GM21529 (cell line): ENCODE measurements at regions not wholly inside any gene's neighbourhood (a gene's known extent, or its start where the extent isn't known, plus 50 kb on each side); places are given as distances from the start of the nearest gene placed in this dataset.

Source experiments
- ATAC-seq: cut with Tn5 transposase; IDR thresholded peaks from one replicate; pipeline ENCODE4 v1.9.1; 2021; ENCODE audit not compliant: unreplicated experiment

- ATAC-seq: no peak
Observed at GRCh38 chr18:71919211-71919610, 624.9 kb downstream of the CBLN2 start.

DNA sequence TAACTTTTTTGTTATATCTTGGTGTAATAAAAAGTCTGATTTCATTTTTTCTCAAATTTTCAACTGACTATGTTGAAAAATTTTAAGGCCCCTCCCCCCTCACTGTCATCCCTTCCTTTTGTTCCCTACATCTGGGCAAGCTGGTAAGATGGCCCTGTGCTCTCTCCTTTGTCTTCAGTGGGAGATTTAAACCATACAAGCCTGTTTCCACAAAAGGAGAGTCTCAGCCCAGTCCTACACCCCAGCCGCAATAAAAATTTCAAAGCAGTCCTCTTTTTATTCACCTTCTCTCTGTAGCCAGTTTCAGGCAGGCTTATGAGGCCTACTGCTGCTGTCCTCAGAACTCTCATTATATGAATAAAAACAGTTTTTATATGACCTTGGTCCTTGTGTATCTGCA lies 630.5 kb downstream of the CBLN2 start:
- no peak for ATAC-seq

- no peak for ATAC-seq
Observed at GRCh38 chr18:71902482-71902881, 641.7 kb downstream of the CBLN2 start.

GRCh38 chr18:71899707-71900472 lies 644.3 kb downstream of the CBLN2 start:
- no peak for ATAC-seq

- ATAC-seq: no peak
Observed at GRCh38 chr18:71899183-71899582, 645.0 kb downstream of the CBLN2 start.

- no peak for ATAC-seq
Observed at GRCh38 chr18:71887509-71887908, 656.6 kb downstream of the CBLN2 start.

GRCh38 chr18:71878226-71878625 lies 665.9 kb downstream of the CBLN2 start:
- ATAC-seq: no peak

GRCh38 chr18:71873695-71874094 lies 670.4 kb downstream of the CBLN2 start:
- no peak for ATAC-seq

- no peak for ATAC-seq
Observed at GRCh38 chr18:71865888-71866287, 678.3 kb downstream of the CBLN2 start.

DNA sequence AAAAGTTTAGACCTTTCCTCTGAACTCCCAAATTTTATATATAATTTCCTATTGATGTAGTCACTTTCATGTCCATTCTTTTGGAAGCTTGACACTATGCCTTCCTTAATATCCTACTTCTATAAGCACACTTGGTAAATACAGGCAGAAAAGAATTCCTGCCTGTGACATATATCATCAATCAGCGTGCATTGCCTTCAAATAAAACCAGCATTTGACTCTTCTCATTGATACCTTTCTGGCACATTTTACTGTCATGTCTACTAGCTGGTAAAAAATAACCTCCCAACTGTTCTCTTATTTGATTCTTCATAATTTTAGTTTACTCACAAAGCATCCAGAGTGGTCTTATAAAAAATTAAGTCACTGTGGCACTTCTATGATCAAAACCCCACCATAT lies 693.5 kb downstream of the CBLN2 start:
- ATAC-seq: no peak

DNA sequence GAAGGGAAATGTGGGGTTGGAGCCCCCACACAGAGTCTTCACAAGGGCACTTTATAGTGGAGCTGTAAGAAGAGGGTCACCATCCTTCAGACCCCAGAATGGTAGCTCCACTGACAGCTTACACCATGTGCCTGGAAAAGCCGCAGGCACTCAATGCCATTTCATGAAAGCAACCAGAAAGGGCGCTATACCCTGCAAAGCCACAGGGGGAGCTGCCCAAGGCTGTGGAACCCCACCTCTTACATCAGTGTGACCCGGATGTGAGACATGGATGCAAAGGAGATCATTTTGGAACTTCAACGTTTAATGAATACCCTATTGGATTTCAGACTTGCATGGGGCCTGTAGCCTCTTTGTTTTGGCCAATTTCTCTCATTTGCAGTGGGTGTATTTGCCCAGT lies 694.7 kb downstream of the CBLN2 start:
- no peak for ATAC-seq

DNA sequence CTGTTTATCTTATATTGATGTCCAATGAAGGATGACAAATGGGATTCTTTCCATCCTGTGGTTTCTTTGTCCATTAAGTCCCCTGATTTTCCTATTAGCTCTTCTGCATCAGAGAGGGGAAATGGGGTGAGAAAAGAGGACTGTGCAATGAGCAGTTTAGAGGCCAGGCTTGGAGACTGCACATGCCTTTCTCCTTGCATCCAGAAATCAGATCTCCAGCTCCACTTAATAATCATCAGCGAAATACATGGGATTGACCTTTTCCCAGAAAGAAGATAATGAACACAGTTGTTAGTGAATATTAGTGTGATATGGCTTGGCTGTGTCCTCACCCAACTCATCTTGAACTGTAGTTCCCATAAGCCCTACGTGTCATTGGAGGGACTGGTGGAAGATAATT lies 697.4 kb downstream of the CBLN2 start:
- no peak for ATAC-seq

DNA sequence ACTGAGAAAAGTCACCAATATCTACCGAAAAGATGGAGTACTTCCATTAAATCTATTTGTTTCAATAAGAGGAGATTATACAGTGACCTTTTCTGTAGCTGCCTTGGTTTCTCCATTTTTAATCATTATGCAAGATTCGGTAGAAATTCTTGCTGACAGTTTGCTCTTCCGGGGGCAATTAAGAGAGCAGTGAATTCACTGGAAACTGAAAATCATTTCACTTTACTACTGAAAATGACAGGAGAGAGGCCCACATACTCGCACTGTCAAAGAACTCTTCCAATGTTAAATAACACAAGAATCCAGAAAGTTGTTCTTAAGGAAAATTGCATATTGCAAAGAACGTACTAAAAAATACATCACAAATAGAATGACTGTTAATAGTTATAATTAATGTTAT lies 699.3 kb downstream of the CBLN2 start:
- ATAC-seq: no peak

- ATAC-seq: no peak
Observed at GRCh38 chr18:71842666-71843065, 701.5 kb downstream of the CBLN2 start.

- no peak for ATAC-seq
Observed at GRCh38 chr18:71837547-71837946, 706.6 kb downstream of the CBLN2 start.

- ATAC-seq: no peak
Observed at GRCh38 chr18:71832946-71833617, 711.1 kb downstream of the CBLN2 start.

DNA sequence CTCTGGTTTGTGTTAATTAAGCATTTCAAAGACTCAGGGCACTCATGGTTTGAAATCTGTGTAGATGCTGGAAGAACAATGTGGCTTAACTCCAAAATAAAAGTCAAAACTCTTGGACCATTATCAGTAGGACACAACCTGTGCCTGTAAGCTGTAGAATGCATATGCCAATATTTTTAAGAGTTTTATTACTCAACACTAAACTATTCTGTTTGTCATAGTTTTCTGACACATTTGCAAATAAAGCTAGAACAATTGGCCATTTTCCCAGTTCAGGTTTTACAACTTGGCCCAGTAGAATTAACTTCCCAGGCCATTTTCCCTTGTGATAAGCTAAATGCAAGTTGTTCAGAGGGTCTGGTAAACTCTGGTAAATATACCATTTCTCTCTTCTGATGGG lies 713.1 kb downstream of the CBLN2 start:
- ATAC-seq: no peak

- no peak for ATAC-seq
Observed at GRCh38 chr18:71827301-71827700, 716.8 kb downstream of the CBLN2 start.

- ATAC-seq: no peak
Observed at GRCh38 chr18:71815305-71815704, 728.8 kb downstream of the CBLN2 start.

DNA sequence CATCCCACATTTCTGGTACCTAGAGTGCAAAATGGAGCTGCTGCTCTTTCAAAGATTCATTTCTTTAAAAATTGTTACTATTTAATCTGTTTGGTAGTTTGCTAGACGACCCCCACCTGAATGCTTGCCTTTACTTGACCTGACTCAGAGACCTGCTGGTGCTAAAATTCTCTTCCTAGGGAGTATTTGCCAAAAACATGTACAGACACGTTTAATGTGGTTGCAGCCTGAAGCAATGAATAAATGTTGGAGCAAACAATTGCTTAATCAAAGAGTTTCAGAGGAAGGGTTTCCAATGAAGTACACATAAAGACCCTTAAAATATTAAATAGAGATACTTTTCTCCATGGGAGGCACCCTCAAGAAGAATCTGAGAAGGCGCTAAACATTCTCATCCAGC lies 734.4 kb downstream of the CBLN2 start:
- ATAC-seq: no peak

DNA sequence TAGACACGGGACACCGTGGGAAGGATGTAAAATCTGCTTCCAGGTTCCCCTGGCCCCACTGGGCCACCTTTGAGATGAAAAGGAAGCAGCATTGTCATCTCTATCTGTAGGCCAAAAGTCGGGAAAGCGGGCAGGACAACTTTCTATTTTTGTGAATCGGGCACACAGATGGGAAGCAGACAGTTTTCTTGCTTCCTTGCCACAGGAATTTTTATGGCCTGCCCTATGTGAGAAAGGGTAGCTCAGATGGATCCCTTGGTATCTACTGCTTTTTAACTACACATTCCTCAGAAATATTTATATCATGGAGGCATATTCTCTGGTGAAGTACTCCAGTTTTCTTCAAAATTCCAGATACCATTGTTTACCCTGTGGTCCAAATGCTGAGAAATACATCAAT lies 735.5 kb downstream of the CBLN2 start:
- ATAC-seq: no peak

GRCh38 chr18:71807586-71807985 lies 736.6 kb downstream of the CBLN2 start:
- ATAC-seq: no peak
